ENCODE measurements at regions not wholly inside any gene's neighbourhood (a gene's known extent, or its start where the extent isn't known, plus 50 kb on each side); places are given as distances from the start of the nearest gene placed in this dataset.
"Not testable (repeated sequence)": the region's sequence is repeated elsewhere in the genome, so short reads cannot be mapped to it uniquely, and the experiment has no call there.

- intact Hi-C loops (cut with DNase I) = no loop called here
- DNase-seq = no peak
- WGBS = 45% methylated on average over 1 of the region's 1 CpG
- Histone ChIP-seq H3K9me3 (ENCODE audit: control insufficient read depth, low read length) (no peaks in the 10 kb centered on the region), H3K4me3 (ENCODE audit: low read length) (no peak overlapping the region), H3K4me1 (ENCODE audit: control insufficient read depth, insufficient read depth, low read length) (no peaks in the 10 kb centered on the region), H3K27me3 (ENCODE audit: control insufficient read depth, insufficient read depth) (no peaks in the 10 kb centered on the region), H3K27ac (ENCODE audit: low read length) (no peak overlapping the region)
- no peak for ATAC-seq
Measured at GRCh38 chr2:184114439-184114838, 483.9 kb upstream of the ZNF804A start.

DNA sequence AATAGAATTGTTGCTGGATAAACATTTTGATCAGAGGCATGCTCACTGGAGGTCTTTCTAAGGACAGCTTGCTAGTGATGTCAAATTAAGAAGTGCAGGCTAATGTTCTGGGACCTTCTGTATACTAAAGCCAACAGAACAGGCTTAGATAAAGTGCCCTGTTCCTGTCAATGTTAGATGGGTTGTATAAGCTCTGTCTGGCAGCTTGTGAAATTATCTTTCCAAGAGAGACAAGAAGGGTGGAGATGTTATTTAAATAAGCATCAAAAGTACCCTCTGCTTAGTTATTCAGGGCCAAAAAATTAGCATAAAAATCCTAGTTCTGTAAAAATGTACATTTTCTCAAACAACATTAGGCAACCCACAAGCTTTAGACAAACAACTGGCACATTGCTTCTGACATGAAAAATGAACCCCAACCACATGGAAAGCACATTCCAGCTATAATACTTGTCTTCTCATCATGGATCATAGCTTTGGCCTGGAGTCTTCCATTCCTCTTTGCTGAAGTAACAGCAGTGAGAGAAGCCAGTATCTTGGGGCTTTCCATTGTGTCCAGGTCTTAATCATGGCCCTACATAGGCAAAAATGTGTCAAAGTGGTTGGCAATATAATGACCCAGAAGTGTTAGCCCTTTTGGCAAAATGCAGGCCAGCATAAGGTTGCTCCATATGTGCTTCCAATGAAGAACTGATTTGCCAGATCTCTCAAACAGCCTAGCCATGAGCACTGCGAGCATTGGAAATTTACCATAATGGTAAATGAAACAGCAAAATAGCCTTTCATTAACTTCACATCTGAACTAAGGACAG is 478.1 kb upstream of the ZNF804A start:
- H3K9me3 ChIP-seq (ENCODE audit: control insufficient read depth, low read length) = no peaks in the 10 kb centered on the region
- intact Hi-C loops (cut with DNase I) = no loop called here
- H3K27me3 ChIP-seq (ENCODE audit: control insufficient read depth, insufficient read depth) = no peaks in the 10 kb centered on the region
- DNase-seq = no peak
- ATAC-seq = no peak
- H3K4me1 ChIP-seq (ENCODE audit: control insufficient read depth, insufficient read depth, low read length) = no peaks in the 10 kb centered on the region
- WGBS = 92% methylated on average over 1 of the region's 1 CpG
- H3K4me3 ChIP-seq (ENCODE audit: low read length) = no peak overlapping the region
- H3K27ac ChIP-seq (ENCODE audit: low read length) = no peak overlapping the region

DNA sequence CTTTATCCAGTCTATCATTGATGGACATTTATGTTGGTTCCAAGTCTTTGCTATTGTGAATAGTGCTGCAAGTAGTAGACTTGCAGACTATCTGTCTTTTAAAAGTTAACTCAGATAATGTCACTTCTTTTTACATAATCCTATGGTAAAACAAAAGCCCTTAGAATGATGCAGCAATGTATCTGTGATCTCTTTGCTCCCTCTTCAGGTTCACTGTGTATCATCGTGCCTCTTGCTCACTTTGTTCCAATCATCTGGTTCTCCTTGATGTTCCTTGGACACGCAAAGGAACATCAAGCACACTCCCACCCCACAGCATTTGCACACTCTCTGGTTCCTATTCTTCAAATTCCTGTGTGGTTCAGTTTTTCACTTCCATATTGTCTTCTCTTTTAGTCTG is 472.5 kb upstream of the ZNF804A start:
- DNase-seq = no peak
- Histone ChIP-seq H3K27ac (ENCODE audit: low read length) (no peak overlapping the region), H3K9me3 (ENCODE audit: control insufficient read depth, low read length) (no peaks in the 10 kb centered on the region), H3K4me3 (ENCODE audit: low read length) (no peak overlapping the region), H3K27me3 (ENCODE audit: control insufficient read depth, insufficient read depth) (no peaks in the 10 kb centered on the region), H3K4me1 (ENCODE audit: control insufficient read depth, insufficient read depth, low read length) (no peaks in the 10 kb centered on the region)
- 86% methylated on average over 2 of the region's 2 CpGs for WGBS
- ATAC-seq = no peak
- intact Hi-C loops (cut with DNase I) = no loop called here

GRCh38 chr2:184129073-184129472 is 469.3 kb upstream of the ZNF804A start:
- intact Hi-C loops (cut with DNase I) = no loop called here
- no peak for DNase-seq
- Histone ChIP-seq H3K27ac (ENCODE audit: low read length) (no peak overlapping the region), H3K27me3 (ENCODE audit: control insufficient read depth, insufficient read depth) (no peaks in the 10 kb centered on the region), H3K4me3 (ENCODE audit: low read length) (no peak overlapping the region), H3K9me3 (ENCODE audit: control insufficient read depth, low read length) (no peaks in the 10 kb centered on the region), H3K4me1 (ENCODE audit: control insufficient read depth, insufficient read depth, low read length) (no peaks in the 10 kb centered on the region)
- no peak for ATAC-seq
- 94% methylated on average over 1 of the region's 1 CpG for WGBS

- Histone ChIP-seq H3K27ac (ENCODE audit: low read length) (no peak overlapping the region), H3K9me3 (ENCODE audit: control insufficient read depth, low read length) (no peaks in the 10 kb centered on the region), H3K4me1 (ENCODE audit: control insufficient read depth, insufficient read depth, low read length) (no peaks in the 10 kb centered on the region), H3K4me3 (ENCODE audit: low read length) (no peak overlapping the region), H3K27me3 (ENCODE audit: control insufficient read depth, insufficient read depth) (no peaks in the 10 kb centered on the region)
- WGBS = 88% methylated on average over 1 of the region's 1 CpG
- intact Hi-C loops (cut with DNase I) = no loop called here
- peak in 1 of 3 donors; percentile 24 for DNase-seq
- ATAC-seq = no peak
Measured at GRCh38 chr2:184137955-184138354, 460.4 kb upstream of the ZNF804A start.

- no peak for ATAC-seq
- DNase-seq = no peak
- no peaks in the 10 kb centered on the region for H3K27me3 ChIP-seq (ENCODE audit: control insufficient read depth, insufficient read depth)
Measured at GRCh38 chr2:184141866-184142265, 456.5 kb upstream of the ZNF804A start.

DNA sequence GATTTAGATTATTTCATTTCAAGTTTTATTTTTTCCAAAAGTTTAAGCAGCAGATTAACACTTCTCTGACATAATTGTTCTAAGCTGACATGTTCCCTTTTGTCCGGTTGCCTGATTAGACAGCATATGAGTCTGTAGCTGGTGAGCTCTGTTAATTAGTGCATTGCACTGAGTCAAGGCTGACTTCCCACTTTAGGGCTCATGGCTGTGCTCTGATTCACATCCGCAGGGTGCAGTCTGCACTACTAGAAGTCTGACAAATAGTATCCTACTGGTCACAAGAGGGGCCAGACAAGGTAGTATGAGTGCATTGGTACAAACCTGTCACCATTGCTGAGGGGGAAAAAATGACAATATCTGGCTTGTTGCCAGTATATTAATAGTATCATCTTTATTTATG is 443.9 kb upstream of the ZNF804A start:
- H3K27ac ChIP-seq (ENCODE audit: low read length) = no peak overlapping the region
- WGBS = 64% methylated on average over 2 of the region's 2 CpGs
- DNase-seq (no peak), ATAC-seq (no peak)
- no peaks in the 10 kb centered on the region for H3K27me3 ChIP-seq (ENCODE audit: control insufficient read depth, insufficient read depth)
- H3K4me1 ChIP-seq (ENCODE audit: control insufficient read depth, insufficient read depth, low read length) = no peaks in the 10 kb centered on the region
- H3K9me3 ChIP-seq (ENCODE audit: control insufficient read depth, low read length) = peaks cover under 1% of the 10 kb centered on the region
- H3K4me3 ChIP-seq (ENCODE audit: low read length) = no peak overlapping the region
- intact Hi-C loops (cut with DNase I) = no loop called here

More at GRCh38 chr2:184141866-184142265, 456.5 kb upstream of the ZNF804A start:
- Histone ChIP-seq H3K4me3 (ENCODE audit: low read length) (no peak overlapping the region), H3K27ac (ENCODE audit: low read length) (no peak overlapping the region), H3K4me1 (ENCODE audit: control insufficient read depth, insufficient read depth, low read length) (no peaks in the 10 kb centered on the region), H3K9me3 (ENCODE audit: control insufficient read depth, low read length) (no peaks in the 10 kb centered on the region)
- intact Hi-C loops (cut with DNase I) = no loop called here

DNA sequence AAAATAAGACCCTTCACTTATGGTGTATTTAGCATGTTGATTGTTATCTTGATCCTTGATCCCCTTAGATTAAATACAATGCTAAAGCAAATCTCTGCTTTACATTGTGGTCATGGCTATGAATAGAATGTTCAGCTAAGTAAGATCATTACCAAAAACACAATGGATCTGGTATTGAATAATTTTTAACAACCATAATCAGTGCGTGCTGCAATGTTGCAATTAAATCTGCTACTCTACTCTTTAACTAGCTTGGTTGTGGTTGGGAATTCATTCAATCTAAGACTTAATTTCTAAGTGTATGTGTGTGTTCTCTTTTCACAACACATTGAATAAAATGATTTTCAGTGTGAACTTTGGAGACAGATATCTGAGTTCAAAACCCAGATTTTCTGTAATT is 442.5 kb upstream of the ZNF804A start:
- 94% methylated on average over 1 of the region's 1 CpG for WGBS
- intact Hi-C loops (cut with DNase I) = no loop called here
- Histone ChIP-seq H3K27ac (ENCODE audit: low read length) (no peak overlapping the region), H3K9me3 (ENCODE audit: control insufficient read depth, low read length) (no peaks in the 10 kb centered on the region), H3K27me3 (ENCODE audit: control insufficient read depth, insufficient read depth) (no peaks in the 10 kb centered on the region), H3K4me1 (ENCODE audit: control insufficient read depth, insufficient read depth, low read length) (no peaks in the 10 kb centered on the region), H3K4me3 (ENCODE audit: low read length) (no peak overlapping the region)
- no peak for DNase-seq
- no peak for ATAC-seq

GRCh38 chr2:184157141-184157540 is 441.2 kb upstream of the ZNF804A start:
- no peak for DNase-seq
- Histone ChIP-seq H3K4me3 (ENCODE audit: low read length) (no peak overlapping the region), H3K27ac (ENCODE audit: low read length) (no peak overlapping the region), H3K27me3 (ENCODE audit: control insufficient read depth, insufficient read depth) (no peaks in the 10 kb centered on the region), H3K4me1 (ENCODE audit: control insufficient read depth, insufficient read depth, low read length) (no peaks in the 10 kb centered on the region), H3K9me3 (ENCODE audit: control insufficient read depth, low read length) (no peaks in the 10 kb centered on the region)
- intact Hi-C loops (cut with DNase I) = no loop called here
- WGBS = 29% methylated on average over 2 of the region's 2 CpGs
- ATAC-seq = no peak

DNA sequence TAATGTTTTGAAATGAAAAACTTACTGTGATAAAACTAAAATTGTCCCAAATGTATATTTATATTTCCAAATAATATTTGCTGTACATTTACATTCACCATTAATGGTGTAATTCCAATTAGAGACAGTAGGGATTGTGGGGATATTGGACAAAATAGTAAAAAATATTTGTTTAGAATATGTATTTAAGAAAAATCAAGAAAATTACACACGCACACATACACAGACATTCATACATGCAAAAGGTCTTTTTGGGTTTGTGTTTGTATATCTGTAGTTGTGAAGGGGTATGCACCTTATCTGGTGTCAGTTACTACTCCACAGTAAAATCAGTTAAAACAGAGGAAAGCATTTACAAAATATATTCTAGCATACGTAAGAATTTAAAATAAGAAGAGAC is 435.9 kb upstream of the ZNF804A start:
- H3K27ac ChIP-seq (ENCODE audit: low read length) = no peak overlapping the region
- no peak for ATAC-seq
- WGBS = 84% methylated on average over 2 of the region's 2 CpGs
- H3K4me1 ChIP-seq (ENCODE audit: control insufficient read depth, insufficient read depth, low read length) = no peaks in the 10 kb centered on the region
- no peak overlapping the region for H3K4me3 ChIP-seq (ENCODE audit: low read length)
- peaks cover 2% of the 10 kb centered on the region for H3K9me3 ChIP-seq (ENCODE audit: control insufficient read depth, low read length)
- H3K27me3 ChIP-seq (ENCODE audit: control insufficient read depth, insufficient read depth) = no peaks in the 10 kb centered on the region
- no peak for DNase-seq
- intact Hi-C loops (cut with DNase I) = no loop called here

GRCh38 chr2:184168823-184169222 is 429.5 kb upstream of the ZNF804A start:
- H3K4me1 ChIP-seq (ENCODE audit: control insufficient read depth, insufficient read depth, low read length); DNase-seq; ATAC-seq; H3K27ac ChIP-seq (ENCODE audit: low read length); H3K4me3 ChIP-seq (ENCODE audit: low read length); intact Hi-C loops (cut with DNase I); H3K9me3 ChIP-seq (ENCODE audit: control insufficient read depth, low read length); H3K27me3 ChIP-seq (ENCODE audit: control insufficient read depth, insufficient read depth): not testable (repeated sequence)
- WGBS = 69% methylated on average over 5 of the region's 5 CpGs

DNA sequence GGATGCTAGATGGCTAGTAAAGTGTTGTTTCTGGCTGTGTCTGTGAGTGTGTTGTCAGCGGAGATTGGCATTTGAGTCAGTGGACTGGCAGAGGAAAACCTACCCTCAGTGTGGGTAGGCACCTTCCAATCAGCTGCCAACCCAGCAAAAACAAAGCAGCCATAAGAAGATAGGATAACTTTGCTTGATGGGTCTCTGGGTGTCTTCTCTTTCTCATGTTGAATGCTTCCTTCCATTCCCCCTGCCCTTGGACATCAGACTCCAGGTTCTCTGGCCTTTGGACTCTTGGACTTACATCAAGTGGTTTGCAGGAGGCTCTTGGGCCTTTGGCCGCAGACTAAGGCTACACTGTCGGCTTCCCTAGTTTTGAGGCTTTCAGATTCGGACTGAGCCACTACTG is 429.0 kb upstream of the ZNF804A start:
- Histone ChIP-seq H3K27me3 (ENCODE audit: control insufficient read depth, insufficient read depth) (no peaks in the 10 kb centered on the region), H3K4me1 (ENCODE audit: control insufficient read depth, insufficient read depth, low read length) (no peaks in the 10 kb centered on the region), H3K27ac (ENCODE audit: low read length) (no peak overlapping the region), H3K4me3 (ENCODE audit: low read length) (no peak overlapping the region), H3K9me3 (ENCODE audit: control insufficient read depth, low read length) (peaks cover 2% of the 10 kb centered on the region)
- ATAC-seq = no peak
- intact Hi-C loops (cut with DNase I) = no loop called here
- DNase-seq = no peak
- WGBS = 84% methylated on average over 4 of the region's 4 CpGs
